GM10266 (cell line): ENCODE measurements at regions not wholly inside any gene's neighbourhood (a gene's known extent, or its start where the extent isn't known, plus 50 kb on each side); places are given as distances from the start of the nearest gene placed in this dataset.

Experiments used
- DNase-seq: peaks from one replicate; pipeline ENCODE4 v3.0.0; 2012; ENCODE audit errors: extremely low spot score
- TF ChIP-seq, protein P1 (sequence below): IDR thresholded peaks from 2 replicates; pipeline ENCODE4 v1.5.1; 2012; ENCODE audit warnings: mild to moderate bottlenecking, low read depth; ENCODE audit not compliant: control insufficient read depth, insufficient read depth; ENCODE audit errors: missing control alignments

DNA sequence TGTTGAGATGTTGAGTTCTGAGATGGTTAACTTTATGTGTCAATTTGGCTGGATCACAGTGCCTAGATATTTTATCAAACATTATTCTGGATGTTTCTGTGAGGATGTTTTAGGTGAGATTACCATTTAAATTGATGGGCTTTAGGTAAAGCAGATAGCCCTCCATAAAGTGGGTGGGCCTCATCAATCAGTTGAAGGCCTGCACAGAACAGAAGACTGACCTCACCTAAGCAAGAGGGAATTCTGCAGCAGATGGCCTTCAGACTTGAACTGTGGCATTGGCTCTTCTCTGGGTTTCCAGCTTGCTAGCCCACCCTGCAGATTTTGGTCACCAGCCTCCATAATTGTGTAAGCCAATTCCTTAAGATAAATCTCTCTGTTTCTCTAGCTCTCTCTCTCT is 260.4 kb upstream of the VEPH1 start:
- TF ChIP-seq, protein P1, sequence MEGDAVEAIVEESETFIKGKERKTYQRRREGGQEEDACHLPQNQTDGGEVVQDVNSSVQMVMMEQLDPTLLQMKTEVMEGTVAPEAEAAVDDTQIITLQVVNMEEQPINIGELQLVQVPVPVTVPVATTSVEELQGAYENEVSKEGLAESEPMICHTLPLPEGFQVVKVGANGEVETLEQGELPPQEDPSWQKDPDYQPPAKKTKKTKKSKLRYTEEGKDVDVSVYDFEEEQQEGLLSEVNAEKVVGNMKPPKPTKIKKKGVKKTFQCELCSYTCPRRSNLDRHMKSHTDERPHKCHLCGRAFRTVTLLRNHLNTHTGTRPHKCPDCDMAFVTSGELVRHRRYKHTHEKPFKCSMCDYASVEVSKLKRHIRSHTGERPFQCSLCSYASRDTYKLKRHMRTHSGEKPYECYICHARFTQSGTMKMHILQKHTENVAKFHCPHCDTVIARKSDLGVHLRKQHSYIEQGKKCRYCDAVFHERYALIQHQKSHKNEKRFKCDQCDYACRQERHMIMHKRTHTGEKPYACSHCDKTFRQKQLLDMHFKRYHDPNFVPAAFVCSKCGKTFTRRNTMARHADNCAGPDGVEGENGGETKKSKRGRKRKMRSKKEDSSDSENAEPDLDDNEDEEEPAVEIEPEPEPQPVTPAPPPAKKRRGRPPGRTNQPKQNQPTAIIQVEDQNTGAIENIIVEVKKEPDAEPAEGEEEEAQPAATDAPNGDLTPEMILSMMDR, result no peak
- no peak for DNase-seq

DNA sequence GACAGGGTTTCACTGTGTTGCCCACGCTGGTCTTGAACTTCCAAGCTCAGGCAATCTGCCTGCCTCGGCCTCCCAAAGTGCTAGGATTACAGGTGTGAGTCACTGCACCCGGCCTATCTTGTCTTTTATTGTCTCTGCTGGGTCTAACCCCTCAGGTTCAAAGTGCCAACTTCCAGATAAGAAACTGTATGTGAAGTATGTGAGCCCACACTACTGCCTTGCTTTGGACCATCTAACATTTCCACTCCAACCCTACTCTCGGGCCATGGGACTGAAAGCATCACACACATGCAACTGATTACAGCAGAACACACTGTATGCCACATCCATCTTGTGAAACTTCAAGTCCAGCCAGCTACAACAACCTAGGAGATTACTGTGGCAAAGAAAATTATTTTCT is 256.1 kb upstream of the VEPH1 start:
- TF ChIP-seq, protein P1, result no peak
- DNase-seq, result no peak

DNA sequence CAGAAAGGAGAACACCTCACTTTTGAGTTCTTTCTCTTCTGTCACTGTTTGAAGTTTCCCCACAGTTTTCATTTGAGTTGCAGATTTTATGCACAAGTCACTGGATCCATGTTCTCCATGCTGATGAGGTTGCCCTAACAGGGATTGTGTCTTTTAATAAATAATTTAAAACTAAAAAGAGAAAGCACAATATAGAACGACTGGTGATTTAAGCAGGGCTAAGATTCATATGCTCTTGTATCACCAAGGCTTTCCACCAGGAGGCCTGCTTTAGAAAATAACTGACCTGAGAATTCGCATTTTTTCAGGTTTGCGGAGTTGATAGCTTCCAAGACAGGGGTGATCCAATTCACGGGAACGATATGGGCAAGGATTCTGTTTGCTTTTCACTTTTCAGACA is 252.0 kb upstream of the VEPH1 start:
- no peak for DNase-seq
- TF ChIP-seq, protein P1, result no peak

DNA sequence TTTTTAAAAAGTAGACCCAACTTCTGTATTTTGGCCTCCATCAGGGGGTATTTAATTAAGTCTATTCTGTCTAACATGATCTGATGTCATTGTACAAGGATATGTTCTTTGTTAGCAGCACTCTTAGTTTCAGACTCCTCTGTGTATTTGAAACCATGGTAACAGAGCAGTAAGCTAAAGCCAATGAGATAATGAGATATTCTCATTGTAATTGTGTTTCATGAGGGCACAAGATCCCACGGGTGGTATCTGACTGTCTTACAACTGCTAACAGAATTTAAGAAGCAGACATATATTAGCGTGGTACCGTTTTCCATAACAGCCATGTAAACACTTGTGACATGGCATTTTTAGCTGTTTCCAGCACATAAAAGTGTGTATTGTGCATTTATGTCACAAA is 251.2 kb upstream of the VEPH1 start:
- DNase-seq, result no peak

DNA sequence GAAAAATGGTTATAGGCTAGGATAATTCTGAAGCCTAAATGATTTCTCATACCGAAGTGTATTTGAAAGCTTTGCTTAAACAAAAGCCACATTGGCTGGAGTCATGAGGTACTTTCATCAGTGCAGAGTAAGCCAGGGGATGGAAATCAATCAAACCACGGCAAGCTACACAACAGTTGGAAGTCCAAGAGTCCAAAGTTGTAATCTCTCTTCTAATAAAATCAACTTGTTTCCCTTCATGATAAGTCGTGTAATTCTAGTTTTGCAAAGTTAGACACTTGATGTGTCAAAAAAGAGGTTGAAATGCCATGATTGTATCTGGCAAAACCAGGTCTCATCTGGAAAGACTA is 250.5 kb upstream of the VEPH1 start:
- DNase-seq, result no peak
- TF ChIP-seq, protein P1, result no peak

More for the DNA sequence above, 251.2 kb upstream of the VEPH1 start:
- TF ChIP-seq, protein P1, result no peak

DNA sequence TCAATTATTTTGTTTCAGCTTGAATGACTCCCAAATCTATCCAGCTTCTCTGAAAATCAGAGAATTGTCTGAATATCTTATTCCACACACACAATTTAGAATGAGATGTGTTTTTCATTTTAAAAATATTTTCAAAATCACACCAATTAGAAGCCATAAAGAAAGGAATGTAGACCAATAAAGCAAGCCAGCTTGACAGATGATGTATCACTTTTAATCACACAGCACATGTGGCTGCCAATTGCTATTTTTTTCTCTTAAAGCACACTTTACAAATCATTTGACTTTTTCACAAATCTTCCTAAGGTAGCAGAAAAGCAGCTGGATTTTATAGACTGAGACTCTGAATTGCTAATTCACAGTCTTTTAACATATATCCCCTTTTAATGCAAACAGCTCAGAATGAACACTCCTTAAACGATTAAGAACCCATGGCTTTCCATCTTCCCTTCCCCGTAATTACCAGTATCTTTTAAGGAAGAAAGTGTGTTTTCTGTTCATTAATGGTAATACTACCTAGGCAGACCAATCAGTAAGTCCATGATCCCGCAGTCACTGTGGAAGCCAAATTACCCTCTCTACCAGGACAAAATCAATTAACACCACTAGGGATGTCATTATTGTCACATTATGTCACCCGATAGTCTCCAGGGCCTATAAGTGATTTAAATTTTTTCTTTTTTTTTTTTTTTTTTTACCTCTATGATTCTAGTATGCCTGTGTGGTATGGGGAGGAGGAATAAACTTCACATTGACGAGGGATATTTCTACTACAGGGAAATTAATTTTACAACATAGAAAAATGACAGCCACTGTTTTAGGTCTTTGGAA is 250.0 kb upstream of the VEPH1 start:
- TF ChIP-seq, protein P1, result no peak
- no peak for DNase-seq

DNA sequence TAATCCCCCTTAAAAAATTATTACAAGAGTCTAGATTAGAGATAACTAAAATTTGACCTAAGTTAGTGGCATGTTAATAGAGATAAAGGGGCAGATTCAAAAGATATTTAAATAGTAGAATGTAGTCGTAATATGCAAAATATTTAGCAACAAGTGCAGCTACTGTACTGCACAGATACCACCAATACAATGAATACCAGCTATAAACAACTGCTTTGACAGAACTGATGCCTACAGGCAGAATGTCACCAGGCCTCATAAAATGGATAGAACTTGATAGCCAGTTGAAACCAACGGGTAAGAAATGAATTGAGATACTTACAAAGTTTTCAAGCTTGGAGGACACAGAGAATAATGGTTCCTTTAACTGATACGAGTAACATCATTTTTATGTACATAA is 249.3 kb upstream of the VEPH1 start:
- no peak for DNase-seq
- TF ChIP-seq, protein P1, result no peak
